ENCODE measurements at regions not wholly inside any gene's neighbourhood (a gene's known extent, or its start where the extent isn't known, plus 50 kb on each side); places are given as distances from the start of the nearest gene placed in this dataset.
"Not testable (repeated sequence)": the region's sequence is repeated elsewhere in the genome, so short reads cannot be mapped to it uniquely, and the experiment has no call there.

- not testable (repeated sequence) for DNase-seq
Observed at GRCh38 chr5:96319981-96320739, 112.9 kb downstream of the PCSK1 start.

- no peak for DNase-seq
Observed at GRCh38 chr5:96318569-96319110, 114.4 kb downstream of the PCSK1 start.

GRCh38 chr5:96317945-96318344 is 115.1 kb downstream of the PCSK1 start:
- no peak for DNase-seq

GRCh38 chr5:96316487-96316886 is 116.6 kb downstream of the PCSK1 start:
- DNase-seq = no peak

- DNase-seq = no peak
Observed at GRCh38 chr5:96316017-96316416, 117.0 kb downstream of the PCSK1 start.

- DNase-seq = no peak
Observed at GRCh38 chr5:96315431-96315830, 117.6 kb downstream of the PCSK1 start.

- DNase-seq = no peak
Observed at GRCh38 chr5:96312383-96312782, 120.7 kb downstream of the PCSK1 start.

- not testable (repeated sequence) for DNase-seq
Observed at GRCh38 chr5:96307047-96307446, 126.0 kb downstream of the PCSK1 start.

- DNase-seq = no peak
Observed at GRCh38 chr5:96302174-96302738, 130.8 kb downstream of the PCSK1 start.

GRCh38 chr5:96300976-96301375 is 132.1 kb downstream of the PCSK1 start:
- DNase-seq = no peak

GRCh38 chr5:96297867-96298266 is 135.2 kb downstream of the PCSK1 start:
- DNase-seq = no peak

- no peak for DNase-seq
Observed at GRCh38 chr5:96297290-96297689, 135.8 kb downstream of the PCSK1 start.

- no peak for DNase-seq
Observed at GRCh38 chr5:96294884-96295202, 138.2 kb downstream of the PCSK1 start.

- DNase-seq = no peak
Observed at GRCh38 chr5:96293966-96294883, 138.8 kb downstream of the PCSK1 start.

GRCh38 chr5:96292582-96293247 is 140.3 kb downstream of the PCSK1 start:
- no peak for DNase-seq

GRCh38 chr5:96289287-96289686 is 143.8 kb downstream of the PCSK1 start:
- not testable (repeated sequence) for DNase-seq

GRCh38 chr5:96288845-96289185 is 144.2 kb downstream of the PCSK1 start:
- no peak for DNase-seq

GRCh38 chr5:96288166-96288844 is 144.7 kb downstream of the PCSK1 start:
- DNase-seq = no peak

- no peak for DNase-seq
Observed at GRCh38 chr5:96287136-96287535, 145.9 kb downstream of the PCSK1 start.

- DNase-seq = no peak
Observed at GRCh38 chr5:96285823-96286222, 147.2 kb downstream of the PCSK1 start.

- DNase-seq = no peak
Observed at GRCh38 chr5:96284727-96285389, 148.2 kb downstream of the PCSK1 start.

GRCh38 chr5:96283589-96283988 is 149.5 kb downstream of the PCSK1 start:
- DNase-seq = no peak
